GM12878 (cell line): ENCODE measurements at regions not wholly inside any gene's neighbourhood (a gene's known extent, or its start where the extent isn't known, plus 50 kb on each side); places are given as distances from the start of the nearest gene placed in this dataset.

Experiments used
- ATAC-seq: fragments of 200-7000 bp; cut with Tn5 transposase; 3 replicates; pipeline ENCODE4 v1.9.1; 2020; ENCODE audit warnings: mild to moderate bottlenecking, moderate library complexity
- BruUV-seq: library from RNA; stranded (reverse); fragments of 400-500 nt; replicated peaks from 2 replicates; lab custom pipeline; 2021; lab: Mats Ljungman, UMichigan
- CTCF ChIA-PET: fragments of 300-600 bp; sonication (Branson Sonifier 250); formaldehyde crosslinking; extraction: SDS; loops from one replicate; lab custom pipeline; 2021; ENCODE audit warnings: inconsistent platforms; lab: Yijun Ruan, JAX
- POLR2A ChIA-PET: fragments of 350-600 bp; formaldehyde crosslinking; extraction: SDS; loops from one replicate; lab custom pipeline; 2021; ENCODE audit warnings: inconsistent platforms; lab: Charles Lee
- RAD21 ChIA-PET: fragments of 300-600 bp; sonication (Branson Sonifier 250); formaldehyde crosslinking; loops from one replicate; lab custom pipeline; 2023; ENCODE audit warnings: antibody characterized with exemption; ENCODE audit not compliant: unreplicated experiment; lab: Charles Lee
- SMC1A ChIA-PET: fragments of 300-600 bp; sonication (Branson Sonifier 250); formaldehyde crosslinking; loops from one replicate; lab custom pipeline; 2023; ENCODE audit not compliant: unreplicated experiment, uncharacterized antibody; lab: Charles Lee
- DNase-seq: peaks from one replicate; pipeline ENCODE4 v3.0.0-alpha.2; 2011; ENCODE audit warnings: low read depth, low spot score
- FAIRE-seq: peaks from 3 replicates; lab custom pipeline; 2011; peaks lifted over from hg19 to GRCh38; lab: Jason Lieb, UNC
- H2AFZ ChIP-seq: 2 replicates; pipeline ENCODE4 v1.6.0; 2011; ENCODE audit warnings: low read depth, low read length, control low read depth; ENCODE audit not compliant: control insufficient read depth
- H3K27ac ChIP-seq: 2 replicates; pipeline ENCODE4 v1.5.1; 2011; ENCODE audit warnings: control low read depth; ENCODE audit not compliant: control insufficient read depth, insufficient read depth
- H3K27me3 ChIP-seq, 2 experiments: replicated peaks in 1 of 2; 2 replicates each; pipeline versions ENCODE4 v1.6.0 to v1.6.1; 2011; ENCODE audit warnings: low read length in 1 of 2; ENCODE audit not compliant: control insufficient read depth in 2 of 2, insufficient read depth in 2 of 2
- H3K36me3 ChIP-seq, 2 experiments: 2 replicates each; pipeline ENCODE4 v1.5.1; 2011; ENCODE audit warnings: low read length in 1 of 2; ENCODE audit not compliant: control insufficient read depth in 2 of 2, insufficient read depth in 2 of 2
- H3K4me1 ChIP-seq: 2 replicates; pipeline ENCODE4 v1.6.1; 2011; ENCODE audit warnings: mild to moderate bottlenecking, low read length, moderate library complexity, mixed read lengths; ENCODE audit not compliant: control insufficient read depth, insufficient read depth
- H3K4me2 ChIP-seq: 2 replicates; pipeline ENCODE4 v1.6.0; 2011; ENCODE audit warnings: control low read depth; ENCODE audit not compliant: control insufficient read depth, insufficient read depth
- H3K4me3 ChIP-seq: fragments of 200-600 bp; sonication (generic); 2 replicates; pipeline ENCODE4 v1.5.1; 2016
- H3K79me2 ChIP-seq: 2 replicates; pipeline ENCODE4 v1.6.0; 2011; ENCODE audit warnings: low read length; ENCODE audit not compliant: control insufficient read depth, insufficient read depth
- H3K9ac ChIP-seq: 2 replicates; pipeline ENCODE4 v1.8.0; 2011; ENCODE audit warnings: low read length, control low read depth, mixed read lengths; ENCODE audit not compliant: control insufficient read depth, insufficient read depth
- H3K9me3 ChIP-seq: replicated peaks from 3 replicates; pipeline ENCODE4 v1.5.1; 2011; ENCODE audit warnings: mild to moderate bottlenecking, low read length; ENCODE audit not compliant: control insufficient read depth, insufficient read depth
- H4K20me1 ChIP-seq: 2 replicates; pipeline ENCODE4 v1.6.0; 2011; ENCODE audit not compliant: control insufficient read depth, insufficient read depth
- BCL3 ChIP-seq: IDR thresholded peaks from 2 replicates; pipeline ENCODE4 v1.6.1; 2011; ENCODE audit warnings: borderline replicate concordance, low read depth, mild to moderate bottlenecking, moderate library complexity, low read length; ENCODE audit not compliant: insufficient read depth, poor library complexity, severe bottlenecking
- CTCF ChIP-seq, 3 experiments: IDR thresholded peaks in 2 of 3; conservative IDR thresholded peaks in 1 of 3; 2 replicates each; pipeline ENCODE4 v1.5.1; 2011; ENCODE audit warnings: low read depth in 3 of 3, low read length in 3 of 3, mild to moderate bottlenecking in 3 of 3, control low read depth in 2 of 3, moderate library complexity in 2 of 3, inconsistent platforms in 1 of 3, mixed read lengths in 1 of 3; ENCODE audit not compliant: control insufficient read depth in 2 of 3, insufficient read depth in 1 of 3; ENCODE audit errors: extremely low read depth in 1 of 3
- DPF2 ChIP-seq: fragments of 450-650 bp; IDR thresholded peaks from 2 replicates; pipeline ENCODE4 v1.6.1; 2017; ENCODE audit warnings: mild to moderate bottlenecking
- EP300 ChIP-seq, 2 experiments: fragments of 150-350 bp in 1 of 2; IDR thresholded peaks; 2 replicates each; pipeline ENCODE4 v1.6.1; 2011 to 2012; ENCODE audit warnings: low read depth in 2 of 2, low read length in 2 of 2, borderline replicate concordance in 1 of 2, improper control_type of control experiment in 1 of 2, inconsistent platforms in 1 of 2; ENCODE audit not compliant: control insufficient read depth in 1 of 2
- FOS ChIP-seq: IDR thresholded peaks from 3 replicates; pipeline ENCODE4 v1.6.1; 2011; ENCODE audit warnings: borderline replicate concordance; ENCODE audit not compliant: insufficient read length; ENCODE audit errors: extremely low read depth
- HSF1 ChIP-seq: fragments of 150-350 bp; IDR thresholded peaks from 2 replicates; pipeline ENCODE4 v1.6.1; 2014; ENCODE audit warnings: mild to moderate bottlenecking, low read depth, low read length
- JUNB ChIP-seq: IDR thresholded peaks from 2 replicates; pipeline ENCODE4 v1.6.1; 2016; ENCODE audit warnings: antibody characterized with exemption, mild to moderate bottlenecking
- KDM1A ChIP-seq: fragments of 200-600 bp; sonication (generic); IDR thresholded peaks from 2 replicates; pipeline ENCODE4 v1.6.1; 2016; ENCODE audit warnings: borderline replicate concordance
- MTA3 ChIP-seq: IDR thresholded peaks from 2 replicates; pipeline ENCODE4 v1.6.1; 2012; ENCODE audit warnings: low read length, inconsistent platforms, borderline replicate concordance
- NFYB ChIP-seq: IDR thresholded peaks from 2 replicates; pipeline ENCODE4 v1.6.1; 2011; ENCODE audit warnings: low read depth, mild to moderate bottlenecking, low read length, improper control_type of control experiment, moderate library complexity; ENCODE audit not compliant: insufficient read depth
- NRF1 ChIP-seq: conservative IDR thresholded peaks from 2 replicates; pipeline ENCODE4 v1.6.1; 2011; ENCODE audit warnings: mild to moderate bottlenecking, low read depth, low read length, improper control_type of control experiment
- PAX8 ChIP-seq: fragments of 450-650 bp; IDR thresholded peaks from 2 replicates; pipeline ENCODE4 v1.6.1; 2017; ENCODE audit warnings: mild to moderate bottlenecking, moderate library complexity
- PBX3 ChIP-seq: IDR thresholded peaks from 2 replicates; pipeline ENCODE4 v1.6.1; 2011; ENCODE audit warnings: mild to moderate bottlenecking, low read depth, low read length, moderate library complexity; ENCODE audit not compliant: insufficient replicate concordance
- RBBP5 ChIP-seq: fragments of 200-600 bp; sonication (generic); conservative IDR thresholded peaks from 2 replicates; pipeline ENCODE4 v1.6.1; 2016
- RELA ChIP-seq: fragments of 450-650 bp; IDR thresholded peaks from 2 replicates; pipeline ENCODE4 v1.8.0; 2014; ENCODE audit warnings: borderline replicate concordance; ENCODE audit not compliant: partially characterized antibody
- SUPT20H ChIP-seq: IDR thresholded peaks from 2 replicates; pipeline ENCODE4 v1.6.1; 2011; ENCODE audit warnings: low read depth, mild to moderate bottlenecking, low read length, moderate library complexity, borderline replicate concordance; ENCODE audit not compliant: control insufficient read depth
- TARDBP ChIP-seq: IDR thresholded peaks from 2 replicates; pipeline ENCODE4 v1.6.1; 2016; ENCODE audit warnings: borderline replicate concordance
- TBL1XR1 ChIP-seq: IDR thresholded peaks from 2 replicates; pipeline ENCODE4 v1.6.1; 2012; ENCODE audit warnings: low read depth, low read length, improper control_type of control experiment
- TCF12 ChIP-seq: IDR thresholded peaks from 2 replicates; pipeline ENCODE4 v1.6.1; 2011; ENCODE audit warnings: low read depth, mild to moderate bottlenecking, low read length
- TCF3 ChIP-seq: IDR thresholded peaks from 2 replicates; pipeline ENCODE4 v1.6.1; 2012; ENCODE audit warnings: low read depth, mild to moderate bottlenecking, low read length, borderline replicate concordance; ENCODE audit not compliant: insufficient read depth
- WGBS: methylation state at CpG from one replicate; pipeline ENCODE4 v1.1.6; 2016; ENCODE audit warnings: low lambda C conversion rate; ENCODE audit not compliant: insufficient replicate concordance, insufficient coverage; ENCODE audit errors: missing lambda C conversion rate; 5-methylcytosine and 5-hydroxymethylcytosine counted together
- in situ Hi-C: fragments of 300-500 bp; cut with MboI; formaldehyde crosslinking; loops from 9 replicates; pipeline ENCODE4 v1.14.3; 2018; ENCODE audit warnings: mixed read lengths
- intact Hi-C: fragments of 100-400 bp; cut with micrococcal nuclease; formaldehyde crosslinking; loops from one replicate; pipeline ENCODE4 v1.14.2; 2022; ENCODE audit not compliant: unreplicated experiment

- DNase-seq (no peak), FAIRE-seq (no peak), ATAC-seq (no peak)
- Histone ChIP-seq H3K4me2 (no peak overlapping the region), H3K27ac (no peak overlapping the region), H3K27me3 (no peaks in the 10 kb centered on the region), H3K36me3 (no peaks in the 10 kb centered on the region), H4K20me1 (no peaks in the 10 kb centered on the region), H3K9ac (no peak overlapping the region), H3K79me2 (no peaks in the 10 kb centered on the region), H2AFZ (no peak overlapping the region), H3K9me3 (no peaks in the 10 kb centered on the region), H3K4me3 (no peak overlapping the region), H3K4me1 (no peaks in the 10 kb centered on the region)
- SMC1A ChIA-PET, result no interaction called here
- intact Hi-C loops (no loop called here), in situ Hi-C loops (no loop called here)
- CTCF ChIA-PET, result no interaction called here
- RAD21 ChIA-PET, result no interaction called here
- TF ChIP-seq DPF2, result no peak
- TF ChIP-seq FOS, result no peak
- TF ChIP-seq TCF12, result no peak
- TF ChIP-seq NFYB, result no peak
- TF ChIP-seq CTCF (IDR thresholded peaks at IDR 0.05 in 2 of 3, conservative IDR thresholded peaks at IDR 0.05 in 1 of 3; ENCODE audit: control insufficient read depth in 2 of 3, extremely low read depth in 1 of 3, insufficient read depth in 1 of 3, low read depth in 3 of 3, low read length in 3 of 3), result no peak
- TF ChIP-seq RELA, result no peak
- TF ChIP-seq BCL3, result no peak
- no peak for TF ChIP-seq TARDBP
- no peak for TF ChIP-seq JUNB
- no peak for TF ChIP-seq PAX8
- no peak for TF ChIP-seq KDM1A
- no peak for TF ChIP-seq TBL1XR1
- TF ChIP-seq HSF1, result no peak
- TF ChIP-seq SUPT20H, result no peak
- no peak for TF ChIP-seq PBX3
- no peak for TF ChIP-seq MTA3
- no peak for TF ChIP-seq NRF1
- TF ChIP-seq RBBP5, result no peak
- TF ChIP-seq EP300 (IDR thresholded peaks at IDR 0.05; ENCODE audit: borderline replicate concordance in 1 of 2, control insufficient read depth in 1 of 2, low read depth in 2 of 2, low read length in 2 of 2), result no peak
- TF ChIP-seq TCF3, result no peak
- no TSS peak for BruUV-seq
- WGBS, result 41% methylated on average over 4 of the region's 4 CpGs
- POLR2A ChIA-PET, result no interaction called here
These were observed 471.5 kb downstream of the PCDH10 start for GRCh38 chr4:133620555-133620954.
